GM12878 (cell line): ENCODE measurements at regions not wholly inside any gene's neighbourhood (a gene's known extent, or its start where the extent isn't known, plus 50 kb on each side); places are given as distances from the start of the nearest gene placed in this dataset.

Source experiments
- CTCF ChIP-seq, 3 experiments: IDR thresholded peaks in 2 of 3; conservative IDR thresholded peaks in 1 of 3; 2 replicates each; pipeline ENCODE4 v1.5.1; 2011; ENCODE audit warnings: low read depth in 3 of 3, low read length in 3 of 3, mild to moderate bottlenecking in 3 of 3, control low read depth in 2 of 3, moderate library complexity in 2 of 3, inconsistent platforms in 1 of 3, mixed read lengths in 1 of 3; ENCODE audit not compliant: control insufficient read depth in 2 of 3, insufficient read depth in 1 of 3; ENCODE audit errors: extremely low read depth in 1 of 3
- E4F1 ChIP-seq: fragments of 450-650 bp; IDR thresholded peaks from 2 replicates; pipeline ENCODE4 v1.6.1; 2018; ENCODE audit warnings: borderline replicate concordance, mild to moderate bottlenecking; ENCODE audit not compliant: partially characterized antibody
- EP300 ChIP-seq, 2 experiments: fragments of 150-350 bp in 1 of 2; IDR thresholded peaks; 2 replicates each; pipeline ENCODE4 v1.6.1; 2011 to 2012; ENCODE audit warnings: low read depth in 2 of 2, low read length in 2 of 2, borderline replicate concordance in 1 of 2, improper control_type of control experiment in 1 of 2, inconsistent platforms in 1 of 2; ENCODE audit not compliant: control insufficient read depth in 1 of 2
- GABPA ChIP-seq: IDR thresholded peaks from 2 replicates; pipeline ENCODE4 v1.6.1; 2014; ENCODE audit warnings: antibody characterized with exemption, low read depth, mild to moderate bottlenecking, inconsistent platforms
- NFYB ChIP-seq: IDR thresholded peaks from 2 replicates; pipeline ENCODE4 v1.6.1; 2011; ENCODE audit warnings: low read depth, mild to moderate bottlenecking, low read length, improper control_type of control experiment, moderate library complexity; ENCODE audit not compliant: insufficient read depth
- SIX5 ChIP-seq: IDR thresholded peaks from 2 replicates; pipeline ENCODE4 v1.6.1; 2011; ENCODE audit warnings: mild to moderate bottlenecking, low read depth, low read length, moderate library complexity; ENCODE audit not compliant: severe bottlenecking
- SPI1 ChIP-seq: IDR thresholded peaks from 2 replicates; pipeline ENCODE4 v1.6.1; 2011; ENCODE audit warnings: low read depth, mild to moderate bottlenecking, low read length, moderate library complexity, borderline replicate concordance; ENCODE audit not compliant: insufficient read depth
- TAF1 ChIP-seq: IDR thresholded peaks from 2 replicates; pipeline ENCODE4 v1.6.1; 2011; ENCODE audit warnings: mild to moderate bottlenecking, low read depth, low read length, borderline replicate concordance
- TARDBP ChIP-seq: IDR thresholded peaks from 2 replicates; pipeline ENCODE4 v1.6.1; 2016; ENCODE audit warnings: borderline replicate concordance
- ZBED1 ChIP-seq: IDR thresholded peaks from 2 replicates; pipeline ENCODE4 v1.6.1; 2016; ENCODE audit warnings: borderline replicate concordance

- TF ChIP-seq GABPA: no peak
- no peak for TF ChIP-seq CTCF (IDR thresholded peaks at IDR 0.05 in 2 of 3, conservative IDR thresholded peaks at IDR 0.05 in 1 of 3; ENCODE audit: control insufficient read depth in 2 of 3, extremely low read depth in 1 of 3, insufficient read depth in 1 of 3, low read depth in 3 of 3, low read length in 3 of 3)
- TF ChIP-seq TARDBP: no peak
- no peak for TF ChIP-seq EP300 (IDR thresholded peaks at IDR 0.05; ENCODE audit: borderline replicate concordance in 1 of 2, control insufficient read depth in 1 of 2, low read depth in 2 of 2, low read length in 2 of 2)
- no peak for TF ChIP-seq SIX5
- TF ChIP-seq SPI1: no peak
- no peak for TF ChIP-seq TAF1
- TF ChIP-seq ZBED1: no peak
- no peak for TF ChIP-seq NFYB
- no peak for TF ChIP-seq E4F1
Observed at GRCh38 chr6:23350752-23351453, 775.1 kb upstream of the NRSN1 start.
